Cardiac muscle cell (in vitro differentiated cells and primary cell): ENCODE measurements at regions not wholly inside any gene's neighbourhood (a gene's known extent, or its start where the extent isn't known, plus 50 kb on each side); places are given as distances from the start of the nearest gene placed in this dataset.

Experiments
- DNase-seq, 2 donors: peaks; one replicate each; pipeline versions ENCODE4 v3.0.0 to v3.0.0-alpha.2; 2010 to 2017; ENCODE audit warnings: low read depth in 1 of 2, low spot score in 1 of 2
- H3K27ac ChIP-seq: fragments of 200-600 bp; sonication (generic); 2 replicates; pipeline ENCODE4 v1.5.1; 2016
- H3K27me3 ChIP-seq: fragments of 200-600 bp; sonication (generic); 2 replicates; pipeline ENCODE4 v1.6.0; 2016; ENCODE audit warnings: control low read depth
- H3K36me3 ChIP-seq: fragments of 200-600 bp; sonication (generic); 2 replicates; pipeline ENCODE4 v1.5.1; 2016; ENCODE audit warnings: control low read depth
- H3K4me1 ChIP-seq: fragments of 200-600 bp; sonication (generic); 2 replicates; pipeline ENCODE4 v1.8.1; 2017; ENCODE audit warnings: low read depth, mild to moderate bottlenecking, mixed run types
- H3K4me3 ChIP-seq: fragments of 200-600 bp; sonication (generic); 2 replicates; pipeline ENCODE4 v1.5.1; 2016; ENCODE audit warnings: mild to moderate bottlenecking
- H3K9me3 ChIP-seq: fragments of 200-600 bp; sonication (generic); 2 replicates; pipeline ENCODE4 v1.5.1; 2017; ENCODE audit warnings: low read depth, mild to moderate bottlenecking, control low read depth
- CTCF ChIP-seq: IDR thresholded peaks from 2 replicates; pipeline ENCODE4 v1.5.1; 2012; ENCODE audit warnings: low read depth, mild to moderate bottlenecking, low read length

GRCh38 chr4:56250776-56251175, 136.5 kb downstream of the AASDH start:
- no peak overlapping the region for H3K27ac ChIP-seq
- no peak for TF ChIP-seq CTCF
- peak in 1 of 2 donors; percentile 52 for DNase-seq
- no peaks in the 10 kb centered on the region for H3K27me3 ChIP-seq
- H3K4me1 ChIP-seq: no peaks in the 10 kb centered on the region
- H3K36me3 ChIP-seq: no peaks in the 10 kb centered on the region
- H3K4me3 ChIP-seq: no peak overlapping the region
- no peaks in the 10 kb centered on the region for H3K9me3 ChIP-seq

- Histone ChIP-seq H3K27ac (no peak overlapping the region), H3K9me3 (no peaks in the 10 kb centered on the region), H3K36me3 (no peaks in the 10 kb centered on the region), H3K4me1 (no peaks in the 10 kb centered on the region), H3K27me3 (no peaks in the 10 kb centered on the region), H3K4me3 (no peak overlapping the region)
- TF ChIP-seq CTCF: no peak
- DNase-seq: no peak
These were observed 139.6 kb downstream of the AASDH start for GRCh38 chr4:56247646-56248045.

GRCh38 chr4:56246233-56246610, 141.1 kb downstream of the AASDH start:
- H3K9me3 ChIP-seq: no peaks in the 10 kb centered on the region

GRCh38 chr4:56245547-56246232, 141.6 kb downstream of the AASDH start:
- H3K4me3 ChIP-seq: no peak overlapping the region
- TF ChIP-seq CTCF: no peak
- H3K27ac ChIP-seq: no peak overlapping the region
- no peaks in the 10 kb centered on the region for H3K9me3 ChIP-seq
- H3K27me3 ChIP-seq: no peaks in the 10 kb centered on the region
- no peaks in the 10 kb centered on the region for H3K36me3 ChIP-seq
- peaks cover 7% of the 10 kb centered on the region for H3K4me1 ChIP-seq
- peak in 1 of 2 donors; percentile 22 for DNase-seq

More at GRCh38 chr4:56246233-56246610, 141.1 kb downstream of the AASDH start:
- no peaks in the 10 kb centered on the region for H3K27me3 ChIP-seq
- peaks cover 1% of the 10 kb centered on the region for H3K4me1 ChIP-seq
- DNase-seq: no peak
- H3K36me3 ChIP-seq: no peaks in the 10 kb centered on the region
- no peak for TF ChIP-seq CTCF
- H3K27ac ChIP-seq: no peak overlapping the region
- H3K4me3 ChIP-seq: no peak overlapping the region

- no peak overlapping the region for H3K27ac ChIP-seq
- H3K4me3 ChIP-seq: no peak overlapping the region
- peaks cover 11% of the 10 kb centered on the region for H3K4me1 ChIP-seq
- H3K9me3 ChIP-seq: no peaks in the 10 kb centered on the region
- no peaks in the 10 kb centered on the region for H3K36me3 ChIP-seq
- no peak for DNase-seq
- no peaks in the 10 kb centered on the region for H3K27me3 ChIP-seq
- no peak for TF ChIP-seq CTCF
These were observed 142.6 kb downstream of the AASDH start for GRCh38 chr4:56244681-56245080.
